ENCODE measurements at regions not wholly inside any gene's neighbourhood (a gene's known extent, or its start where the extent isn't known, plus 50 kb on each side); places are given as distances from the start of the nearest gene placed in this dataset.

- no peak for TF ChIP-seq CTCF (conservative IDR thresholded peaks at IDR 0.05)
- TF ChIP-seq EZH2 (IDR thresholded peaks at IDR 0.05; ENCODE audit: low read depth), result no peak
These were observed 2102.9 kb downstream of the NCAM2 start for GRCh38 chr21:23101111-23101510.
